Ectodermal cell (in vitro differentiated cells): ENCODE measurements at regions not wholly inside any gene's neighbourhood (a gene's known extent, or its start where the extent isn't known, plus 50 kb on each side); places are given as distances from the start of the nearest gene placed in this dataset.

ENCODE experiments used
- H3K27ac ChIP-seq: 2 replicates; pipeline ENCODE4 v1.7.0; 2013; ENCODE audit warnings: mild to moderate bottlenecking, low read depth, low read length; ENCODE audit not compliant: insufficient read depth, poor library complexity, severe bottlenecking
- H3K27me3 ChIP-seq: 2 replicates; pipeline ENCODE4 v1.7.0; 2013; ENCODE audit warnings: mild to moderate bottlenecking, low read length; ENCODE audit not compliant: insufficient read depth, control insufficient read depth, poor library complexity, severe bottlenecking
- H3K36me3 ChIP-seq: one replicate; pipeline ENCODE4 v1.7.0; 2013; ENCODE audit warnings: low read length; ENCODE audit not compliant: control insufficient read depth, insufficient read depth
- H3K4me1 ChIP-seq: one replicate; pipeline ENCODE4 v1.7.0; 2013; ENCODE audit warnings: low read length; ENCODE audit not compliant: control insufficient read depth, insufficient read depth
- H3K4me3 ChIP-seq: 2 replicates; pipeline ENCODE4 v1.7.0; 2013; ENCODE audit warnings: low read depth, low read length, control low read depth; ENCODE audit not compliant: insufficient read depth
- H3K9me3 ChIP-seq: 2 replicates; pipeline ENCODE4 v1.7.0; 2013; ENCODE audit warnings: mild to moderate bottlenecking, low read length, moderate library complexity; ENCODE audit not compliant: control insufficient read depth
- WGBS, 2 experiments: methylation state at CpG; one replicate each; pipeline ENCODE4 v1.1.7; 2013; ENCODE audit warnings: missing lambda C conversion rate in 2 of 2; 5-methylcytosine and 5-hydroxymethylcytosine counted together

- 93 to 100% methylated on average over 2 of the region's 2 CpGs for WGBS, 2 experiments
- no peaks in the 10 kb centered on the region for H3K27me3 ChIP-seq
- H3K9me3 ChIP-seq, result no peaks in the 10 kb centered on the region
- H3K4me1 ChIP-seq, result peaks cover 23% of the 10 kb centered on the region
- no peaks in the 10 kb centered on the region for H3K36me3 ChIP-seq
- no peak overlapping the region for H3K4me3 ChIP-seq
- H3K27ac ChIP-seq, result no peak overlapping the region
Observed at GRCh38 chr1:168799927-168800605, 71.1 kb upstream of the DPT start.

- H3K4me1 ChIP-seq, result peaks cover 24% of the 10 kb centered on the region
- H3K27ac ChIP-seq, result no peak overlapping the region
- H3K36me3 ChIP-seq, result no peaks in the 10 kb centered on the region
- no peak overlapping the region for H3K4me3 ChIP-seq
- no peaks in the 10 kb centered on the region for H3K27me3 ChIP-seq
- H3K9me3 ChIP-seq, result no peaks in the 10 kb centered on the region
- 55 to 69% methylated on average over 2 to 3 of the region's 3 CpGs for WGBS, 2 experiments
Observed at GRCh38 chr1:168801032-168801745, 72.2 kb upstream of the DPT start.

GRCh38 chr1:168803806-168804510, 75.0 kb upstream of the DPT start:
- Histone ChIP-seq H3K36me3 (no peaks in the 10 kb centered on the region), H3K9me3 (no peaks in the 10 kb centered on the region), H3K27ac (no peak overlapping the region), H3K27me3 (no peaks in the 10 kb centered on the region), H3K4me3 (no peak overlapping the region), H3K4me1 (peaks cover 24% of the 10 kb centered on the region)
- whole genome bisulfite sequencing, 2 experiments, result 47% methylated on average over 6 of the region's 7 CpGs

- Histone ChIP-seq H3K27me3 (no peaks in the 10 kb centered on the region), H3K27ac (no peak overlapping the region)
- WGBS, 2 experiments, result 100% methylated on average over 1 to 2 of the region's 2 CpGs
Observed at GRCh38 chr1:168806952-168807351, 77.9 kb upstream of the DPT start.

GRCh38 chr1:168811176-168811575, 82.2 kb upstream of the DPT start:
- 63 to 100% methylated on average over 1 to 3 of the region's 3 CpGs for whole genome bisulfite sequencing, 2 experiments
- H3K4me1 ChIP-seq, result no peaks in the 10 kb centered on the region
- no peak overlapping the region for H3K27ac ChIP-seq
- no peaks in the 10 kb centered on the region for H3K27me3 ChIP-seq
- H3K9me3 ChIP-seq, result no peaks in the 10 kb centered on the region
- no peak overlapping the region for H3K4me3 ChIP-seq
- H3K36me3 ChIP-seq, result no peaks in the 10 kb centered on the region

More at GRCh38 chr1:168806952-168807351, 77.9 kb upstream of the DPT start:
- peaks cover 13% of the 10 kb centered on the region for H3K4me1 ChIP-seq
- no peak overlapping the region for H3K4me3 ChIP-seq
- H3K36me3 ChIP-seq, result no peaks in the 10 kb centered on the region
- H3K9me3 ChIP-seq, result no peaks in the 10 kb centered on the region

- Histone ChIP-seq H3K4me1 (no peaks in the 10 kb centered on the region), H3K36me3 (no peaks in the 10 kb centered on the region), H3K9me3 (no peaks in the 10 kb centered on the region), H3K4me3 (no peak overlapping the region), H3K27ac (no peak overlapping the region), H3K27me3 (no peaks in the 10 kb centered on the region)
- 92 to 95% methylated on average over 3 of the region's 3 CpGs for WGBS, 2 experiments
Observed at GRCh38 chr1:168819668-168820067, 90.7 kb upstream of the DPT start.

GRCh38 chr1:168821434-168821833, 92.4 kb upstream of the DPT start:
- Histone ChIP-seq H3K27ac (no peak overlapping the region), H3K4me3 (no peak overlapping the region), H3K9me3 (no peaks in the 10 kb centered on the region), H3K36me3 (no peaks in the 10 kb centered on the region), H3K27me3 (no peaks in the 10 kb centered on the region), H3K4me1 (no peaks in the 10 kb centered on the region)
- WGBS, 2 experiments, result 70 to 83% methylated on average over 2 of the region's 2 CpGs

GRCh38 chr1:168822911-168823310, 93.9 kb upstream of the DPT start:
- Histone ChIP-seq H3K4me1 (no peaks in the 10 kb centered on the region), H3K4me3 (no peak overlapping the region), H3K9me3 (no peaks in the 10 kb centered on the region), H3K27me3 (no peaks in the 10 kb centered on the region), H3K27ac (no peak overlapping the region), H3K36me3 (no peaks in the 10 kb centered on the region)
- WGBS, 2 experiments, result 89 to 91% methylated on average over 2 of the region's 2 CpGs

GRCh38 chr1:168823988-168824387, 95.0 kb upstream of the DPT start:
- Histone ChIP-seq H3K4me1 (no peaks in the 10 kb centered on the region), H3K27ac (no peak overlapping the region), H3K4me3 (no peak overlapping the region), H3K9me3 (no peaks in the 10 kb centered on the region), H3K27me3 (no peaks in the 10 kb centered on the region), H3K36me3 (no peaks in the 10 kb centered on the region)
- WGBS, 2 experiments, result 90 to 93% methylated on average over 4 of the region's 4 CpGs

- H3K4me1 ChIP-seq, result no peaks in the 10 kb centered on the region
- no peaks in the 10 kb centered on the region for H3K36me3 ChIP-seq
- no peaks in the 10 kb centered on the region for H3K27me3 ChIP-seq
- no peaks in the 10 kb centered on the region for H3K9me3 ChIP-seq
- H3K27ac ChIP-seq, result no peak overlapping the region
- 93 to 100% methylated on average over 1 of the region's 2 CpGs for WGBS, 2 experiments
- H3K4me3 ChIP-seq, result no peak overlapping the region
Observed at GRCh38 chr1:168824418-168825065, 95.5 kb upstream of the DPT start.
